Raji (cell line): ENCODE measurements at regions not wholly inside any gene's neighbourhood (a gene's known extent, or its start where the extent isn't known, plus 50 kb on each side); places are given as distances from the start of the nearest gene placed in this dataset.

Source experiments
- POLR2A ChIP-seq: IDR thresholded peaks from 2 replicates; pipeline ENCODE4 v1.6.1; 2011; ENCODE audit warnings: low read depth, low read length, control low read depth; ENCODE audit not compliant: insufficient read depth

- TF ChIP-seq POLR2A, result no peak
Observed at GRCh38 chr2:59005836-59006615, 764.9 kb upstream of the FANCL start.

GRCh38 chr2:59004621-59005020 lies 763.5 kb upstream of the FANCL start:
- no peak for TF ChIP-seq POLR2A

- TF ChIP-seq POLR2A, result no peak
Observed at GRCh38 chr2:59000796-59001195, 759.7 kb upstream of the FANCL start.

GRCh38 chr2:58992062-58992706 lies 751.1 kb upstream of the FANCL start:
- TF ChIP-seq POLR2A, result no peak

- no peak for TF ChIP-seq POLR2A
Observed at GRCh38 chr2:58991357-58991756, 750.2 kb upstream of the FANCL start.

- no peak for TF ChIP-seq POLR2A
Observed at GRCh38 chr2:58985541-58985940, 744.4 kb upstream of the FANCL start.

GRCh38 chr2:58984731-58985130 lies 743.6 kb upstream of the FANCL start:
- TF ChIP-seq POLR2A, result no peak

- TF ChIP-seq POLR2A, result no peak
Observed at GRCh38 chr2:58983111-58983510, 742.0 kb upstream of the FANCL start.

- TF ChIP-seq POLR2A, result no peak
Observed at GRCh38 chr2:58981237-58981636, 740.1 kb upstream of the FANCL start.

GRCh38 chr2:58976375-58977071 lies 735.4 kb upstream of the FANCL start:
- TF ChIP-seq POLR2A, result no peak

- no peak for TF ChIP-seq POLR2A
Observed at GRCh38 chr2:58974881-58975280, 733.8 kb upstream of the FANCL start.

GRCh38 chr2:58974426-58974825 lies 733.3 kb upstream of the FANCL start:
- no peak for TF ChIP-seq POLR2A

- TF ChIP-seq POLR2A, result no peak
Observed at GRCh38 chr2:58973811-58974281, 732.7 kb upstream of the FANCL start.

- no peak for TF ChIP-seq POLR2A
Observed at GRCh38 chr2:58972737-58973136, 731.6 kb upstream of the FANCL start.

- no peak for TF ChIP-seq POLR2A
Observed at GRCh38 chr2:58971511-58972360, 730.6 kb upstream of the FANCL start.
